HepG2 (cell line): ENCODE measurements at regions not wholly inside any gene's neighbourhood (a gene's known extent, or its start where the extent isn't known, plus 50 kb on each side); places are given as distances from the start of the nearest gene placed in this dataset.

ENCODE experiments used
- HDAC6 ChIP-seq: fragments of 200-600 bp; sonication (generic); IDR thresholded peaks from 2 replicates; pipeline ENCODE4 v1.7.0; 2017; ENCODE audit warnings: mild to moderate bottlenecking, antibody characterized with exemption, low read length, low read depth
- HES4 ChIP-seq: sonication (generic); formaldehyde crosslinking; IDR thresholded peaks from 2 replicates; pipeline ENCODE4 v1.9.0; 2021; ENCODE audit warnings: mild to moderate bottlenecking, missing genetic modification reagents, borderline replicate concordance
- HIC2 ChIP-seq: sonication (generic); formaldehyde crosslinking; IDR thresholded peaks from 2 replicates; pipeline ENCODE4 v1.9.0; 2022; ENCODE audit warnings: low read depth, missing genetic modification reagents
- MAFG ChIP-seq: sonication (generic); formaldehyde crosslinking; IDR thresholded peaks from 2 replicates; pipeline ENCODE4 v1.5.1; 2020; ENCODE audit warnings: mild to moderate bottlenecking, missing genetic modification reagents
- TFDP1 ChIP-seq: IDR thresholded peaks from 2 replicates; pipeline ENCODE4 v1.6.1; 2016; ENCODE audit warnings: missing compliant biosample characterization, missing genetic modification reagents, borderline replicate concordance
- ZC3H13 ChIP-seq: sonication (generic); formaldehyde crosslinking; IDR thresholded peaks from 2 replicates; pipeline ENCODE4 v1.8.1; 2023; ENCODE audit warnings: mild to moderate bottlenecking, missing genetic modification reagents, moderate library complexity
- ZFP41 ChIP-seq: sonication (generic); formaldehyde crosslinking; IDR thresholded peaks from 2 replicates; pipeline ENCODE4 v1.4.0; 2020; ENCODE audit warnings: mild to moderate bottlenecking, missing genetic modification reagents, borderline replicate concordance
- ZNF24 ChIP-seq: fragments of 450-650 bp; IDR thresholded peaks from 2 replicates; pipeline ENCODE4 v1.6.1; 2017; ENCODE audit warnings: antibody characterized with exemption, mild to moderate bottlenecking
- ZNF331 ChIP-seq: sonication (generic); formaldehyde crosslinking; IDR thresholded peaks from 2 replicates; pipeline ENCODE4 v1.4.0; 2020; ENCODE audit warnings: missing genetic modification reagents
- ZNF562 ChIP-seq: sonication (generic); formaldehyde crosslinking; IDR thresholded peaks from 2 replicates; pipeline ENCODE4 v1.8.0; 2022; ENCODE audit warnings: missing genetic modification reagents, borderline replicate concordance
- ZNF572 ChIP-seq: sonication (generic); formaldehyde crosslinking; IDR thresholded peaks from 2 replicates; pipeline ENCODE4 v1.5.1; 2020; ENCODE audit warnings: mild to moderate bottlenecking, missing genetic modification reagents

GRCh38 chr2:184190725-184191124 is 407.6 kb upstream of the ZNF804A start:
- no peak for TF ChIP-seq ZNF331 (CRISPR knock-in tag)
- TF ChIP-seq ZFP41 = no peak
- TF ChIP-seq MAFG (CRISPR knock-in tag) = no peak
- TF ChIP-seq ZNF572 (CRISPR knock-in tag) = no peak
- TF ChIP-seq ZC3H13 (CRISPR knock-in tag) = no peak
- TF ChIP-seq ZNF24 = no peak
- TF ChIP-seq TFDP1 (CRISPR knock-in tag) = no peak
- TF ChIP-seq ZNF562 (CRISPR knock-in tag) = no peak
- TF ChIP-seq HES4 (CRISPR knock-in tag) = no peak
- no peak for TF ChIP-seq HIC2 (CRISPR knock-in tag)
- no peak for TF ChIP-seq HDAC6
